SK-N-SH (cell line): ENCODE measurements at regions not wholly inside any gene's neighbourhood (a gene's known extent, or its start where the extent isn't known, plus 50 kb on each side); places are given as distances from the start of the nearest gene placed in this dataset.

Source experiments
- EP300 ChIP-seq, 2 experiments: IDR thresholded peaks; 2 replicates each; pipeline versions ENCODE4 v1.4.0 to v1.6.1; 2012; ENCODE audit warnings: borderline replicate concordance in 1 of 2, low read depth in 1 of 2, low read length in 1 of 2
- FOXM1 ChIP-seq: IDR thresholded peaks from 2 replicates; pipeline ENCODE4 v1.4.0; 2012; ENCODE audit warnings: low read depth, mild to moderate bottlenecking
- GATA2 ChIP-seq: sonication (generic); formaldehyde crosslinking; IDR thresholded peaks from 2 replicates; pipeline ENCODE4 v1.5.0; 2020; ENCODE audit warnings: mild to moderate bottlenecking, missing genetic modification reagents
- JUND ChIP-seq: IDR thresholded peaks from 2 replicates; pipeline ENCODE4 v1.4.0; 2012
- MXI1 ChIP-seq: IDR thresholded peaks from 2 replicates; pipeline ENCODE4 v1.6.1; 2012; ENCODE audit warnings: mild to moderate bottlenecking, low read depth, low read length, improper control_type of control experiment
- RXRA ChIP-seq: IDR thresholded peaks from 2 replicates; pipeline ENCODE4 v1.4.0; 2012; ENCODE audit warnings: low read depth, mild to moderate bottlenecking, borderline replicate concordance
- TAF1 ChIP-seq: IDR thresholded peaks from 2 replicates; pipeline ENCODE4 v1.6.1; 2012; ENCODE audit warnings: low read depth, mild to moderate bottlenecking, low read length, moderate library complexity, borderline replicate concordance
- YY1 ChIP-seq: IDR thresholded peaks from 2 replicates; pipeline ENCODE4 v1.4.0; 2012; ENCODE audit warnings: low read depth, mild to moderate bottlenecking
- TF ChIP-seq, protein P1 (sequence below): fragments of 200-600 bp; sonication (generic); IDR thresholded peaks from 2 replicates; pipeline ENCODE4 v1.6.1; 2017; ENCODE audit warnings: antibody characterized with exemption, mild to moderate bottlenecking, moderate library complexity
- TF ChIP-seq, protein P2 (sequence below): IDR thresholded peaks from 2 replicates; pipeline ENCODE4 v1.4.0; 2012; ENCODE audit warnings: low read depth
- TF ChIP-seq, protein P3 (sequence below): IDR thresholded peaks from 2 replicates; pipeline ENCODE4; 2012
- TF ChIP-seq, protein P4 (sequence below): fragments of 150-350 bp; IDR thresholded peaks from 2 replicates; pipeline ENCODE4 v1.6.1; 2017; ENCODE audit warnings: antibody characterized with exemption, low read length, low read depth, borderline replicate concordance

DNA sequence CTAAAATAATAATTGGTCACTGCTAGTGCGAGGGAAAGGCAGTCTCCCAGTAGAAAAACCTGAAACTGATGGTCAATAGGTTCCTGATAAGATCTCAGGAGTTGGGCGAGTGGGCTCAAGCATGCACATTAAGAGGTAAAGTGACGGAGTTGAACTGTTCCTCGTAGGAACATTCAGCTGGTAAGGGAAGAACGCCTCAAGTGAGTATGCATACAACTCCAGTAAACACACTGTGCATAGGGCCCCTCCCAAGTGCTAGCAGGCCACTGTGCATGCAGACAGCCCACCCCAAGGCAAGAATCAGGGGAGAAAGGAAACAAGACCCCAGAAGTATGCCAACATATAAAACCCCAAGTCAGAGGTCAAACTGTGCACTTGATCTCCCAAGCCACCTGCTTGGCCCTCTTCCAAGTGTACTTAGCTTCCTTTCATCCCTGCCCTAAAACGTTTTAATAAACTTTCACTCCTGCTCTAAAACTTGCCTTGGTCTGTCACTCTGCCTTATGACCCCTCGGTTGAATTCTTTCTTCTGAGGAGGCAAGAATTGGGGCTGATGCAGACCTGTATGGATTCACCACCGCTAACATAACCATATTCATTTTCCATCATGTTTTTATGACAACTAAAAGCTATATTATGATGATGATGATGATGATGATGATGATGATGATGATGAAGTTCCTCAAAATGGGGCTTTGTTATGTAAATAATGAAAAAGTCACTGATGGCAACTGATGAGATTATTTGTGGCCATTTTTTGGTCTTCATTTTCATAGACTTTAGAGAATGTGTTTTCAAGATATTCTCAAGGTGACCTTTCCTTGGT lies 118.0 kb upstream of the RAB27B start:
- TF ChIP-seq, protein P1, sequence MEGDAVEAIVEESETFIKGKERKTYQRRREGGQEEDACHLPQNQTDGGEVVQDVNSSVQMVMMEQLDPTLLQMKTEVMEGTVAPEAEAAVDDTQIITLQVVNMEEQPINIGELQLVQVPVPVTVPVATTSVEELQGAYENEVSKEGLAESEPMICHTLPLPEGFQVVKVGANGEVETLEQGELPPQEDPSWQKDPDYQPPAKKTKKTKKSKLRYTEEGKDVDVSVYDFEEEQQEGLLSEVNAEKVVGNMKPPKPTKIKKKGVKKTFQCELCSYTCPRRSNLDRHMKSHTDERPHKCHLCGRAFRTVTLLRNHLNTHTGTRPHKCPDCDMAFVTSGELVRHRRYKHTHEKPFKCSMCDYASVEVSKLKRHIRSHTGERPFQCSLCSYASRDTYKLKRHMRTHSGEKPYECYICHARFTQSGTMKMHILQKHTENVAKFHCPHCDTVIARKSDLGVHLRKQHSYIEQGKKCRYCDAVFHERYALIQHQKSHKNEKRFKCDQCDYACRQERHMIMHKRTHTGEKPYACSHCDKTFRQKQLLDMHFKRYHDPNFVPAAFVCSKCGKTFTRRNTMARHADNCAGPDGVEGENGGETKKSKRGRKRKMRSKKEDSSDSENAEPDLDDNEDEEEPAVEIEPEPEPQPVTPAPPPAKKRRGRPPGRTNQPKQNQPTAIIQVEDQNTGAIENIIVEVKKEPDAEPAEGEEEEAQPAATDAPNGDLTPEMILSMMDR = no peak
- no peak for TF ChIP-seq MXI1
- TF ChIP-seq FOXM1 = no peak
- TF ChIP-seq, protein P2, sequence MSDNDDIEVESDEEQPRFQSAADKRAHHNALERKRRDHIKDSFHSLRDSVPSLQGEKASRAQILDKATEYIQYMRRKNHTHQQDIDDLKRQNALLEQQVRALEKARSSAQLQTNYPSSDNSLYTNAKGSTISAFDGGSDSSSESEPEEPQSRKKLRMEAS = no peak
- TF ChIP-seq EP300 (IDR thresholded peaks at IDR 0.05; ENCODE audit: borderline replicate concordance in 1 of 2, low read depth in 1 of 2, low read length in 1 of 2) = no peak
- TF ChIP-seq, protein P3, sequence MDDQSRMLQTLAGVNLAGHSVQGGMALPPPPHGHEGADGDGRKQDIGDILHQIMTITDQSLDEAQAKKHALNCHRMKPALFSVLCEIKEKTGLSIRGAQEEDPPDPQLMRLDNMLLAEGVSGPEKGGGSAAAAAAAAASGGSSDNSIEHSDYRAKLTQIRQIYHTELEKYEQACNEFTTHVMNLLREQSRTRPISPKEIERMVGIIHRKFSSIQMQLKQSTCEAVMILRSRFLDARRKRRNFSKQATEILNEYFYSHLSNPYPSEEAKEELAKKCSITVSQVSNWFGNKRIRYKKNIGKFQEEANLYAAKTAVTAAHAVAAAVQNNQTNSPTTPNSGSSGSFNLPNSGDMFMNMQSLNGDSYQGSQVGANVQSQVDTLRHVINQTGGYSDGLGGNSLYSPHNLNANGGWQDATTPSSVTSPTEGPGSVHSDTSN = no peak
- no peak for TF ChIP-seq YY1
- no peak for TF ChIP-seq GATA2 (CRISPR knock-in tag)
- TF ChIP-seq TAF1 = no peak
- TF ChIP-seq, protein P4, sequence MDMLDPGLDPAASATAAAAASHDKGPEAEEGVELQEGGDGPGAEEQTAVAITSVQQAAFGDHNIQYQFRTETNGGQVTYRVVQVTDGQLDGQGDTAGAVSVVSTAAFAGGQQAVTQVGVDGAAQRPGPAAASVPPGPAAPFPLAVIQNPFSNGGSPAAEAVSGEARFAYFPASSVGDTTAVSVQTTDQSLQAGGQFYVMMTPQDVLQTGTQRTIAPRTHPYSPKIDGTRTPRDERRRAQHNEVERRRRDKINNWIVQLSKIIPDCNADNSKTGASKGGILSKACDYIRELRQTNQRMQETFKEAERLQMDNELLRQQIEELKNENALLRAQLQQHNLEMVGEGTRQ = no peak
- no peak for TF ChIP-seq JUND
- no peak for TF ChIP-seq RXRA
